Epithelial cell of esophagus (primary cell): ENCODE measurements at regions not wholly inside any gene's neighbourhood (a gene's known extent, or its start where the extent isn't known, plus 50 kb on each side); places are given as distances from the start of the nearest gene placed in this dataset.
A peak's percentile ranks its signal among the peaks of the same experiment; 100 is the strongest.

Experiments
- DNase-seq: peaks from one replicate; pipeline ENCODE4 v3.0.0; 2010; ENCODE audit warnings: low read depth
- H3K4me3 ChIP-seq: 2 replicates; pipeline ENCODE4 v1.5.1; 2011; ENCODE audit warnings: mild to moderate bottlenecking, low read length, control low read depth
- CTCF ChIP-seq: IDR thresholded peaks from 2 replicates; pipeline ENCODE4 v1.5.1; 2011; ENCODE audit warnings: low read depth, mild to moderate bottlenecking, low read length, control low read depth, inconsistent platforms; ENCODE audit not compliant: insufficient read depth; ENCODE audit errors: missing control alignments

- no peak for DNase-seq
- H3K4me3 ChIP-seq = no peak overlapping the region
- TF ChIP-seq CTCF = no peak
Observed at GRCh38 chr10:107649249-107649648, 484.7 kb upstream of the SORCS1 start.

DNA sequence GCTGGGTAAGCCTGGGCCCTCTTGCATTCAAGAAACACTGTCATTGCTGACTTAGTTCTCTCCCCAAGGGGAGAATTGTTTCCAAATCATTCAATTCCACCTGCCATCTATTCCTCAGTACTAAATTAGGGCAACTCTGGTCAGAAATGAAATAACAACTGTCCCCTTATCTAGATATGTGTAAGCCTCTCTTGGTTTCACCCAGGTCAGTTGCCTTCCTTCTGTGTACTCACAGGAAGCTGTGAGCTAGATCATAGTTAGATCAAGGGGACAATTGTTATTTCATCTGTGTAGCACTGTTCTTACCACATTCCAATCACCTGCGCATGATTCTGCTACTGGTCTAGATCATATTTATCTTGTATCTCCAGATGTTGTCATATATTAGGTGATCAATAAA lies 483.0 kb upstream of the SORCS1 start:
- TF ChIP-seq CTCF = no peak
- DNase-seq = no peak

GRCh38 chr10:107631876-107632275 lies 467.4 kb upstream of the SORCS1 start:
- peak; percentile 58 for DNase-seq
- H3K4me3 ChIP-seq = no peak overlapping the region
- no peak for TF ChIP-seq CTCF

More for the DNA sequence above, 483.0 kb upstream of the SORCS1 start:
- no peak overlapping the region for H3K4me3 ChIP-seq

GRCh38 chr10:107626862-107627261 lies 462.4 kb upstream of the SORCS1 start:
- no peak overlapping the region for H3K4me3 ChIP-seq
- TF ChIP-seq CTCF = no peak
- DNase-seq = no peak

- H3K4me3 ChIP-seq = no peak overlapping the region
- TF ChIP-seq CTCF = no peak
- no peak for DNase-seq
Observed at GRCh38 chr10:107623292-107623691, 458.8 kb upstream of the SORCS1 start.

- no peak for DNase-seq
- H3K4me3 ChIP-seq = no peak overlapping the region
Observed at GRCh38 chr10:107619139-107619538, 454.6 kb upstream of the SORCS1 start.

More at GRCh38 chr10:107619139-107619538, 454.6 kb upstream of the SORCS1 start:
- TF ChIP-seq CTCF = no peak
